H7 (cell line): ENCODE measurements at regions not wholly inside any gene's neighbourhood (a gene's known extent, or its start where the extent isn't known, plus 50 kb on each side); places are given as distances from the start of the nearest gene placed in this dataset.

ENCODE experiments used
- DNase-seq: peaks from one replicate; pipeline ENCODE4 v3.0.0; 2012
- H3K27me3 ChIP-seq: 2 replicates; pipeline ENCODE4 v1.6.0; 2011; ENCODE audit warnings: mild to moderate bottlenecking, low read length; ENCODE audit not compliant: control insufficient read depth, insufficient read depth
- H3K36me3 ChIP-seq: replicated peaks from 2 replicates; pipeline ENCODE4 v1.5.1; 2011; ENCODE audit warnings: low read length; ENCODE audit not compliant: control insufficient read depth, insufficient read depth
- H3K4me3 ChIP-seq: 2 replicates; pipeline ENCODE4 v1.5.1; 2011; ENCODE audit warnings: low read depth, mild to moderate bottlenecking, control low read depth, low read length, moderate library complexity; ENCODE audit not compliant: insufficient read depth

- DNase-seq, result peak; percentile 24
- no peaks in the 10 kb centered on the region for H3K36me3 ChIP-seq
- H3K4me3 ChIP-seq, result no peak overlapping the region
- H3K27me3 ChIP-seq, result no peaks in the 10 kb centered on the region
Observed at GRCh38 chr16:52976539-52977167, 76.0 kb downstream of the CHD9NB start.

GRCh38 chr16:52967744-52968143, 85.0 kb downstream of the CHD9NB start:
- DNase-seq, result no peak
- H3K4me3 ChIP-seq, result no peak overlapping the region
- H3K36me3 ChIP-seq, result no peaks in the 10 kb centered on the region
- H3K27me3 ChIP-seq, result no peaks in the 10 kb centered on the region

GRCh38 chr16:52964290-52964689, 88.4 kb downstream of the CHD9NB start:
- Histone ChIP-seq H3K4me3 (no peak overlapping the region), H3K36me3 (no peaks in the 10 kb centered on the region), H3K27me3 (no peaks in the 10 kb centered on the region)
- no peak for DNase-seq

- Histone ChIP-seq H3K36me3 (no peaks in the 10 kb centered on the region), H3K4me3 (no peak overlapping the region), H3K27me3 (no peaks in the 10 kb centered on the region)
- no peak for DNase-seq
Observed at GRCh38 chr16:52963855-52964242, 88.8 kb downstream of the CHD9NB start.

GRCh38 chr16:52963212-52963854, 89.4 kb downstream of the CHD9NB start:
- Histone ChIP-seq H3K27me3 (no peaks in the 10 kb centered on the region), H3K4me3 (no peak overlapping the region), H3K36me3 (no peaks in the 10 kb centered on the region)
- DNase-seq, result no peak

- Histone ChIP-seq H3K4me3 (no peak overlapping the region), H3K27me3 (no peaks in the 10 kb centered on the region), H3K36me3 (no peaks in the 10 kb centered on the region)
- no peak for DNase-seq
Observed at GRCh38 chr16:52958951-52959350, 93.7 kb downstream of the CHD9NB start.

- H3K36me3 ChIP-seq, result no peaks in the 10 kb centered on the region
- H3K27me3 ChIP-seq, result no peaks in the 10 kb centered on the region
- no peak for DNase-seq
- no peak overlapping the region for H3K4me3 ChIP-seq
Observed at GRCh38 chr16:52957199-52957598, 95.5 kb downstream of the CHD9NB start.

GRCh38 chr16:52956044-52956443, 96.7 kb downstream of the CHD9NB start:
- no peaks in the 10 kb centered on the region for H3K36me3 ChIP-seq
- H3K27me3 ChIP-seq, result no peaks in the 10 kb centered on the region
- no peak overlapping the region for H3K4me3 ChIP-seq
- DNase-seq, result no peak

- Histone ChIP-seq H3K36me3 (no peaks in the 10 kb centered on the region), H3K4me3 (no peak overlapping the region)
- DNase-seq, result no peak
Observed at GRCh38 chr16:52953215-52953614, 99.5 kb downstream of the CHD9NB start.

GRCh38 chr16:52948946-52949345, 103.8 kb downstream of the CHD9NB start:
- Histone ChIP-seq H3K27me3 (no peaks in the 10 kb centered on the region), H3K36me3 (no peaks in the 10 kb centered on the region), H3K4me3 (no peak overlapping the region)
- no peak for DNase-seq

More at GRCh38 chr16:52953215-52953614, 99.5 kb downstream of the CHD9NB start:
- H3K27me3 ChIP-seq, result no peaks in the 10 kb centered on the region

- Histone ChIP-seq H3K4me3 (no peak overlapping the region), H3K27me3 (no peaks in the 10 kb centered on the region), H3K36me3 (no peaks in the 10 kb centered on the region)
- no peak for DNase-seq
Observed at GRCh38 chr16:52932321-52932720, 120.4 kb downstream of the CHD9NB start.

- H3K36me3 ChIP-seq, result no peaks in the 10 kb centered on the region
Observed at GRCh38 chr16:52929478-52930400, 123.0 kb downstream of the CHD9NB start.

GRCh38 chr16:52928955-52929354, 123.7 kb downstream of the CHD9NB start:
- Histone ChIP-seq H3K27me3 (no peaks in the 10 kb centered on the region), H3K36me3 (no peaks in the 10 kb centered on the region), H3K4me3 (no peak overlapping the region)
- no peak for DNase-seq

More at GRCh38 chr16:52929478-52930400, 123.0 kb downstream of the CHD9NB start:
- no peak for DNase-seq
- Histone ChIP-seq H3K4me3 (no peak overlapping the region), H3K27me3 (no peaks in the 10 kb centered on the region)

- Histone ChIP-seq H3K36me3 (no peaks in the 10 kb centered on the region), H3K4me3 (no peak overlapping the region), H3K27me3 (no peaks in the 10 kb centered on the region)
- no peak for DNase-seq
Observed at GRCh38 chr16:52925143-52925542, 127.6 kb downstream of the CHD9NB start.

GRCh38 chr16:52924162-52924561, 128.5 kb downstream of the CHD9NB start:
- Histone ChIP-seq H3K36me3 (no peaks in the 10 kb centered on the region), H3K27me3 (no peaks in the 10 kb centered on the region), H3K4me3 (no peak overlapping the region)
- DNase-seq, result no peak
